Naive thymus-derived CD4-positive, alpha-beta T cell (primary cell): ENCODE measurements at regions not wholly inside any gene's neighbourhood (a gene's known extent, or its start where the extent isn't known, plus 50 kb on each side); places are given as distances from the start of the nearest gene placed in this dataset.

ENCODE experiments used
- ATAC-seq: fragments of 150-1000 bp; cut with Tn5 transposase; 2 replicates; pipeline ENCODE4 v1.10.0; 2021; ENCODE audit warnings: mild to moderate bottlenecking, moderate library complexity
- CTCF ChIA-PET: fragments of 350-600 bp; sonication (Branson Sonifier 250); formaldehyde crosslinking; loops from one replicate; lab custom pipeline; 2021; ENCODE audit warnings: antibody characterized with exemption; lab: Charles Lee
- POLR2A ChIA-PET: fragments of 350-600 bp; sonication (Branson Sonifier 250); formaldehyde crosslinking; loops from one replicate; lab custom pipeline; 2021; ENCODE audit warnings: antibody characterized with exemption, inconsistent platforms; lab: Charles Lee
- DNase-seq, 9 donors: peaks; one replicate each; pipeline versions ENCODE4 v3.0.0 to v3.0.0-alpha.2; 2020 to 2022; ENCODE audit warnings: mixed read lengths in 1 of 9
- H3K27ac ChIP-seq: one replicate; pipeline ENCODE4 v1.7.0; 2013; ENCODE audit warnings: mild to moderate bottlenecking, low read depth, low read length, moderate library complexity
- H3K27me3 ChIP-seq, 2 donors: one replicate each; pipeline ENCODE4 v1.7.0; 2013; ENCODE audit warnings: low read length in 2 of 2, mild to moderate bottlenecking in 2 of 2, moderate library complexity in 2 of 2; ENCODE audit not compliant: control insufficient read depth in 2 of 2, insufficient read depth in 2 of 2
- H3K36me3 ChIP-seq, 3 experiments: 1 replicate in 2 of 3; 2 replicates in 1 of 3; pipeline ENCODE4 v1.7.0; 2013; ENCODE audit warnings: low read length in 3 of 3, mild to moderate bottlenecking in 3 of 3, moderate library complexity in 1 of 3; ENCODE audit not compliant: insufficient read depth in 3 of 3, control insufficient read depth in 2 of 3
- H3K4me1 ChIP-seq, 2 donors: one replicate each; pipeline ENCODE4 v1.7.0; 2013; ENCODE audit warnings: low read length in 2 of 2, mild to moderate bottlenecking in 2 of 2, moderate library complexity in 1 of 2; ENCODE audit not compliant: control insufficient read depth in 2 of 2, insufficient read depth in 2 of 2
- H3K4me3 ChIP-seq: 2 replicates; pipeline ENCODE4 v1.7.0; 2013; ENCODE audit warnings: mild to moderate bottlenecking, low read length
- H3K9me3 ChIP-seq, 3 experiments: 1 replicate in 2 of 3; 2 replicates in 1 of 3; pipeline ENCODE4 v1.7.0; 2013; ENCODE audit warnings: low read length in 3 of 3; ENCODE audit not compliant: control insufficient read depth in 2 of 3
- H3K27ac Mint-ChIP-seq, 9 donors: one replicate each; pipeline ENCODE4 v1.8.0; 2020 to 2022; ENCODE audit warnings: mixed read lengths in 9 of 9, mild to moderate bottlenecking in 8 of 9, moderate library complexity in 5 of 9, inconsistent platforms in 2 of 9
- H3K27me3 Mint-ChIP-seq, 5 donors: one replicate each; pipeline ENCODE4 v1.8.0; 2021 to 2022; ENCODE audit warnings: mixed read lengths in 5 of 5, mild to moderate bottlenecking in 1 of 5
- H3K36me3 Mint-ChIP-seq, 5 donors: one replicate each; pipeline ENCODE4 v1.8.0; 2020 to 2022; ENCODE audit warnings: mixed read lengths in 5 of 5, mild to moderate bottlenecking in 3 of 5, inconsistent platforms in 1 of 5
- H3K4me1 Mint-ChIP-seq, 7 donors: one replicate each; pipeline ENCODE4 v1.8.0; 2020 to 2022; ENCODE audit warnings: mixed read lengths in 7 of 7, mild to moderate bottlenecking in 3 of 7, inconsistent platforms in 1 of 7
- H3K4me3 Mint-ChIP-seq, 10 donors: one replicate each; pipeline ENCODE4 v1.8.0; 2020 to 2022; ENCODE audit warnings: mild to moderate bottlenecking in 10 of 10, mixed read lengths in 10 of 10, moderate library complexity in 6 of 10, inconsistent platforms in 2 of 10
- H3K9me3 Mint-ChIP-seq, 11 donors: one replicate each; pipeline ENCODE4 v1.8.0; 2020 to 2022; ENCODE audit warnings: mixed read lengths in 11 of 11, mild to moderate bottlenecking in 4 of 11, inconsistent platforms in 1 of 11, moderate library complexity in 1 of 11
- intact Hi-C, 2 donors: fragments of 100-400 bp; cut with micrococcal nuclease; formaldehyde crosslinking; loops; one replicate each; pipeline ENCODE4 v1.15.1; 2023

DNA sequence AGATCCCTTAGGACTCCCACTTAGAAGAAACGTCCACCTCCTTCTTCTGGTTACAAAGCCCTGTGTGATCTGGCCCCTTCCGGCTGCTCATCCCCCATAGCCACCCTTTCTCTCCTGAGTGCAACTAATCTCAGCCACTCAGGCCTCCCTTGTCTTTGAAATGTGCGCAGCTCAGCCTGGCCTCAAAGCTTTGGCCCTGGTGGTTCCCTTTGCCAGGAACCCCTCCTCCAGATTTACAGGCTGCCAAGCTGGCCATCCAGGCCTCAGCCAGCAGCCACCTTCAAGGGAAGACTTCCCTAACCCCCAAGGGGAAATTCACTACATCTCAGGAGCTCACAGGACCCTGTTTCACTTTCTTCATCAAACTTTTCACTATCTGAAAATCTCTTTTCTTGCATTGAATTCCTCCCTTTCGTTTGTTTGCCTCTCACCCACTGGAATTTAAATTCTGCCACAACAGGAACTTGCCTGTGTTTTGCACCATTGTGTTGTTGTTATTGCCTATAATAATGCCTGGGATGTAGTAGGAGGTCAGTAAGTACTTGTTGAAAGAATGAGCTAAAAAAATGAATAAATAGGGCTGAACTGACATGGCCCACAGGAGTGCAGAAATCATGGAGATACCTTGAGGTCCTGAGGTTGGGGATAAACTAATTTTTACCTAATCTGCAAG is 109.5 kb upstream of the PFN2 start:
- H3K27me3 Mint-ChIP-seq = peaks cover 0 to 10% (median 5%) of the 10 kb centered on the region in 5 donors
- ChIA-PET CTCF (no interaction called here), POLR2A (no interaction called here)
- peaks cover 0 to 7% (median 0%) of the 10 kb centered on the region in 3 experiments for H3K9me3 ChIP-seq
- no peak overlapping the region for H3K4me3 Mint-ChIP-seq
- DNase-seq (no peak), ATAC-seq (no peak)
- no peaks in the 10 kb centered on the region for H3K27me3 ChIP-seq
- H3K27ac ChIP-seq = no peak overlapping the region
- no peaks in the 10 kb centered on the region for H3K4me1 ChIP-seq
- no peak overlapping the region for H3K4me3 ChIP-seq
- no peaks in the 10 kb centered on the region for H3K36me3 Mint-ChIP-seq
- peaks cover 0 to 12% (median 3%) of the 10 kb centered on the region in 11 donors for H3K9me3 Mint-ChIP-seq
- intact Hi-C loops = no loop called here
- peaks cover 0 to 10% (median 5%) of the 10 kb centered on the region in 7 donors for H3K4me1 Mint-ChIP-seq
- H3K27ac Mint-ChIP-seq = no peak overlapping the region
- no peaks in the 10 kb centered on the region for H3K36me3 ChIP-seq

DNA sequence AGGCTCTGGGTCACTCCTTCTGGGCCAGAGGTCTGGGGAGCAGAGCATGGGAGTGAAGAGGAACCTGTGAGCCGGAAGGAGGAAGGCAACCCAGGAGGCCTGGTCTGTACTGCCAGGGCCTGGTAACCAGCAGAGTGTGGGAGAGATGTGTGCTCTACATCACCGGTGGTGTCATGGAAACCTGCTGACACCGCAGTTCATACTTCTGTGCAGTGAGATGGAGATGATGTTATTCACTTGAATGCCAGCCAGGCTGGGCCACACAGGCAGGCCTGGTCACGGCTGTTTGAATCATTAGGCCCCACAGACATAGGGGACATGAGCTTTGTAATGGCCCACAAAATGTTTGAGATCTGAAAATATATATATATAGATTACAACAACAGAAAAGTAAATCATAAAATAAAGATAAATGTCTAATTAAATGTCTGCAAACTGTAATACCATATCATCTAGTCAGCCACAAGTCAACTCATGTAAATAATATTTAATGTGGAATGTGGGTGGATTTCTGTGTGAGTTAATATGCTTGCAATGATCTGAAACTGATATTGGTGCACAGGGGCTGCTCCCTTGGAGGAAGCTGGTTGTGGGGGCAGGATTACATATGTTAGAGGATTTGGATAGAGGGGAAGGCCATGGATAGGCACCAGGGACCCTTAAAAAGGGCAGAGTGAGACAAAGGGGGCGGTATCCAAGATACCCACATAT is 108.5 kb upstream of the PFN2 start:
- Histone ChIP-seq H3K36me3 (no peaks in the 10 kb centered on the region), H3K27ac (no peak overlapping the region), H3K4me3 (no peak overlapping the region), H3K4me1 (no peaks in the 10 kb centered on the region), H3K9me3 (peaks cover 0 to 7% (median 0%) of the 10 kb centered on the region in 3 experiments), H3K27me3 (no peaks in the 10 kb centered on the region)
- DNase-seq (no peak), ATAC-seq (no peak)
- Mint-ChIP-seq H3K4me1 (peaks cover 0 to 10% (median 5%) of the 10 kb centered on the region in 7 donors), H3K27me3 (peaks cover 0 to 6% (median 0%) of the 10 kb centered on the region in 5 donors), H3K27ac (no peak overlapping the region), H3K4me3 (no peak overlapping the region), H3K36me3 (no peaks in the 10 kb centered on the region), H3K9me3 (peaks cover 0 to 12% (median 3%) of the 10 kb centered on the region in 11 donors)
- intact Hi-C loops = no loop called here
- CTCF ChIA-PET = no interaction called here
- POLR2A ChIA-PET = no interaction called here

GRCh38 chr3:150077581-150078247 is 107.0 kb upstream of the PFN2 start:
- ATAC-seq (no peak), DNase-seq (no peak)
- Mint-ChIP-seq H3K4me3 (no peak overlapping the region), H3K4me1 (peaks cover 0 to 10% (median 5%) of the 10 kb centered on the region in 7 donors), H3K27ac (no peak overlapping the region), H3K36me3 (no peaks in the 10 kb centered on the region), H3K9me3 (peaks cover 0 to 12% (median 3%) of the 10 kb centered on the region in 11 donors), H3K27me3 (peaks cover 3 to 14% (median 10%) of the 10 kb centered on the region in 5 donors)
- intact Hi-C loops = no loop called here
- CTCF ChIA-PET = no interaction called here
- no peaks in the 10 kb centered on the region for H3K27me3 ChIP-seq
- POLR2A ChIA-PET = no interaction called here
- no peak overlapping the region for H3K27ac ChIP-seq
- H3K4me1 ChIP-seq = no peaks in the 10 kb centered on the region
- no peak overlapping the region for H3K4me3 ChIP-seq
- peaks cover 0 to 7% (median 0%) of the 10 kb centered on the region in 3 experiments for H3K9me3 ChIP-seq
- H3K36me3 ChIP-seq = no peaks in the 10 kb centered on the region

- Mint-ChIP-seq H3K9me3 (peaks cover 0 to 12% (median 3%) of the 10 kb centered on the region in 11 donors), H3K27me3 (peaks cover 3 to 15% (median 11%) of the 10 kb centered on the region in 5 donors)
- CTCF ChIA-PET = no interaction called here
Measured at GRCh38 chr3:150077107-150077506, 106.4 kb upstream of the PFN2 start.

GRCh38 chr3:150076443-150076842 is 105.7 kb upstream of the PFN2 start:
- Histone ChIP-seq H3K36me3 (no peaks in the 10 kb centered on the region), H3K27ac (no peak overlapping the region), H3K4me3 (no peak overlapping the region), H3K27me3 (no peaks in the 10 kb centered on the region), H3K9me3 (peaks cover 0 to 7% (median 0%) of the 10 kb centered on the region in 3 experiments), H3K4me1 (no peaks in the 10 kb centered on the region)
- ChIA-PET CTCF (no interaction called here), POLR2A (no interaction called here)
- no peak for DNase-seq
- Mint-ChIP-seq H3K27ac (no peak overlapping the region), H3K36me3 (no peaks in the 10 kb centered on the region), H3K4me3 (no peak overlapping the region), H3K27me3 (peaks cover 3 to 15% (median 13%) of the 10 kb centered on the region in 5 donors), H3K4me1 (peaks cover 0 to 10% (median 5%) of the 10 kb centered on the region in 7 donors), H3K9me3 (peaks cover 0 to 12% (median 3%) of the 10 kb centered on the region in 11 donors)
- ATAC-seq = no peak
- intact Hi-C loops = no loop called here

More at GRCh38 chr3:150077107-150077506, 106.4 kb upstream of the PFN2 start:
- no peak overlapping the region for H3K27ac ChIP-seq
- Mint-ChIP-seq H3K4me3 (no peak overlapping the region), H3K27ac (no peak overlapping the region), H3K4me1 (peaks cover 0 to 10% (median 5%) of the 10 kb centered on the region in 7 donors), H3K36me3 (no peaks in the 10 kb centered on the region)
- H3K9me3 ChIP-seq = peaks cover 0 to 7% (median 0%) of the 10 kb centered on the region in 3 experiments
- POLR2A ChIA-PET = no interaction called here
- H3K4me3 ChIP-seq = no peak overlapping the region
- ATAC-seq = no peak
- DNase-seq = no peak
- intact Hi-C loops = no loop called here
- H3K36me3 ChIP-seq = no peaks in the 10 kb centered on the region
- no peaks in the 10 kb centered on the region for H3K27me3 ChIP-seq
- H3K4me1 ChIP-seq = no peaks in the 10 kb centered on the region

- H3K27ac Mint-ChIP-seq = no peak overlapping the region
- peaks cover 0 to 7% (median 0%) of the 10 kb centered on the region in 3 experiments for H3K9me3 ChIP-seq
- H3K4me3 Mint-ChIP-seq = no peak overlapping the region
- CTCF ChIA-PET = no interaction called here
- H3K36me3 ChIP-seq = no peaks in the 10 kb centered on the region
- no peaks in the 10 kb centered on the region for H3K36me3 Mint-ChIP-seq
- peaks cover 10 to 23% (median 22%) of the 10 kb centered on the region in 5 donors for H3K27me3 Mint-ChIP-seq
- H3K4me1 Mint-ChIP-seq = peaks cover 0 to 10% (median 5%) of the 10 kb centered on the region in 7 donors
- POLR2A ChIA-PET = no interaction called here
- H3K4me3 ChIP-seq = no peak overlapping the region
- no peak overlapping the region for H3K27ac ChIP-seq
- no peaks in the 10 kb centered on the region for H3K4me1 ChIP-seq
- ATAC-seq (no peak), DNase-seq (no peak)
- intact Hi-C loops = no loop called here
- H3K27me3 ChIP-seq = no peaks in the 10 kb centered on the region
- H3K9me3 Mint-ChIP-seq = peaks cover 0 to 12% (median 3%) of the 10 kb centered on the region in 11 donors
Measured at GRCh38 chr3:150075417-150075865, 104.7 kb upstream of the PFN2 start.
